ENCODE measurements at regions not wholly inside any gene's neighbourhood (a gene's known extent, or its start where the extent isn't known, plus 50 kb on each side); places are given as distances from the start of the nearest gene placed in this dataset.

DNA sequence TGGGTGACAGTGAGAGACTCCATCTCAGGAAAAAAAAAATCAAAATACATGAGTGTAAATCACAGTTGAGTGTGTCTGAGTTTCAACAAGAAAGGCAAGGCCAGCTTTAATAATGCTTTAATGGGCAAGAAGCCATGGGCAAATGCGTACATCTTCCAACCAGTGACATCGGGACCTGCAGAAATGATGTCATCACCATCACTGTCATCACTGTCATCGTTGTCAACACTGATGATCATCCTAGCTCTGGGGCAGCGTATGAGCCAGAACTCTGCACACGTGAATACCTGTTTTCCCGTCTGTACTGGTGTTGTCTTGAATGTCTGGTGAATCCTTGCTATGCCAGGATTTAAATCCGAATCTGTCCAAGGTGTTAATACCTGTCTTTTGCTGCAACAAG lies 712.5 kb downstream of the BRD1 start:
- TF ChIP-seq EZH2phosphoT487 (IDR thresholded peaks at IDR 0.05; ENCODE audit: borderline replicate concordance, low read length) (no peak), EZH2 (IDR thresholded peaks at IDR 0.05; ENCODE audit: low read length, unreplicated experiment) (no peak)
- TF ChIP-seq, protein P1, sequence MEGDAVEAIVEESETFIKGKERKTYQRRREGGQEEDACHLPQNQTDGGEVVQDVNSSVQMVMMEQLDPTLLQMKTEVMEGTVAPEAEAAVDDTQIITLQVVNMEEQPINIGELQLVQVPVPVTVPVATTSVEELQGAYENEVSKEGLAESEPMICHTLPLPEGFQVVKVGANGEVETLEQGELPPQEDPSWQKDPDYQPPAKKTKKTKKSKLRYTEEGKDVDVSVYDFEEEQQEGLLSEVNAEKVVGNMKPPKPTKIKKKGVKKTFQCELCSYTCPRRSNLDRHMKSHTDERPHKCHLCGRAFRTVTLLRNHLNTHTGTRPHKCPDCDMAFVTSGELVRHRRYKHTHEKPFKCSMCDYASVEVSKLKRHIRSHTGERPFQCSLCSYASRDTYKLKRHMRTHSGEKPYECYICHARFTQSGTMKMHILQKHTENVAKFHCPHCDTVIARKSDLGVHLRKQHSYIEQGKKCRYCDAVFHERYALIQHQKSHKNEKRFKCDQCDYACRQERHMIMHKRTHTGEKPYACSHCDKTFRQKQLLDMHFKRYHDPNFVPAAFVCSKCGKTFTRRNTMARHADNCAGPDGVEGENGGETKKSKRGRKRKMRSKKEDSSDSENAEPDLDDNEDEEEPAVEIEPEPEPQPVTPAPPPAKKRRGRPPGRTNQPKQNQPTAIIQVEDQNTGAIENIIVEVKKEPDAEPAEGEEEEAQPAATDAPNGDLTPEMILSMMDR (conservative IDR thresholded peaks at IDR 0.05; ENCODE audit: low read depth, low read length), result no peak
- Histone ChIP-seq H3K9me3 (ENCODE audit: low read length) (no peaks in the 10 kb centered on the region), H3K9me2 (replicated peaks; ENCODE audit: low read length) (no peaks in the 10 kb centered on the region), H3K9ac (ENCODE audit: low read length) (no peak overlapping the region), H3K4me1 (ENCODE audit: insufficient read depth, low read length) (no peaks in the 10 kb centered on the region), H3K36me3 (ENCODE audit: low read depth, low read length) (no peaks in the 10 kb centered on the region), H3K4me3 (ENCODE audit: low read length) (no peak overlapping the region), H3K27ac (ENCODE audit: low read length) (no peak overlapping the region), H3K27me3 (ENCODE audit: low read length) (0 out of 2 replicates have a peak, but pooled peaks cover 3% of the 10 kb centered on the region), H3K79me2 (ENCODE audit: low read length) (no peaks in the 10 kb centered on the region), H4K20me1 (ENCODE audit: low read length) (no peaks in the 10 kb centered on the region), H3F3A (ENCODE audit: low read length, unreplicated experiment) (no peaks in the 10 kb centered on the region), H2AFZ (ENCODE audit: low read length) (no peak overlapping the region), H3K4me2 (ENCODE audit: low read length) (no peak overlapping the region)
- ChIA-PET POLR2A (ENCODE audit: unreplicated experiment) (no interaction called here), CTCF (no interaction called here)
- no peak for ATAC-seq
- BruUV-seq (replicated peaks), result no TSS peak
- intact Hi-C loops (cut with micrococcal nuclease), result no loop called here
- no peak for DNase-seq

DNA sequence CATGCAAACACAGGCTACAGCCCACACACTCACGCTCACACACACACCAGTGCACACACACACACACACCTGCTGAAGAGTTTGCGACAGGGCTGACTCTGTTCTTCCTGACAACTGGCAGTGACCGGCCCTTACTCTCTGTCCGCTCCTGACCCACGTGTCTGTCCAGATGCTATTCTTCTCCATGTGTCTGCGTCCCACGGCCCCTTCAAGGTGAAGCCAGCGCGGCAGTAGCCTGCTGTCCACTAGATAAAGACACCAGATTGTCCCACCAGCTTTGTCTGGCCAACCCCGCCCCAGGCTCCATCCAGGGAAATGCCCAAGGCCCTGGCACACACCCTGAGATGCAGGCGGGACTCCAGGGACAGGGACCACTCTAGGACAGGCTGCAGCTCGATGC lies 713.9 kb downstream of the BRD1 start:
- H3K9me2 ChIP-seq (replicated peaks; ENCODE audit: low read length), result no peaks in the 10 kb centered on the region
- H4K20me1 ChIP-seq (ENCODE audit: low read length), result no peaks in the 10 kb centered on the region
- TF ChIP-seq, protein P1 (conservative IDR thresholded peaks at IDR 0.05; ENCODE audit: low read depth, low read length), result no peak
- TF ChIP-seq EZH2phosphoT487 (IDR thresholded peaks at IDR 0.05; ENCODE audit: borderline replicate concordance, low read length) (no peak), EZH2 (IDR thresholded peaks at IDR 0.05; ENCODE audit: low read length, unreplicated experiment) (no peak)
- H3K4me2 ChIP-seq (ENCODE audit: low read length), result no peak overlapping the region
- BruUV-seq (replicated peaks), result no TSS peak
- H3K9ac ChIP-seq (ENCODE audit: low read length), result no peak overlapping the region
- H3K4me3 ChIP-seq (ENCODE audit: low read length), result no peak overlapping the region
- no peaks in the 10 kb centered on the region for H3K4me1 ChIP-seq (ENCODE audit: insufficient read depth, low read length)
- no peaks in the 10 kb centered on the region for H3K79me2 ChIP-seq (ENCODE audit: low read length)
- DNase-seq (no peak), ATAC-seq (no peak)
- intact Hi-C loops (cut with micrococcal nuclease), result no loop called here
- 0 out of 2 replicates have a peak, but pooled peaks cover 3% of the 10 kb centered on the region for H3K27me3 ChIP-seq (ENCODE audit: low read length)
- H3K36me3 ChIP-seq (ENCODE audit: low read depth, low read length), result no peaks in the 10 kb centered on the region
- CTCF ChIA-PET, result no interaction called here
- H2AFZ ChIP-seq (ENCODE audit: low read length), result no peak overlapping the region
- POLR2A ChIA-PET (ENCODE audit: unreplicated experiment), result no interaction called here
- no peaks in the 10 kb centered on the region for H3F3A ChIP-seq (ENCODE audit: low read length, unreplicated experiment)
- H3K27ac ChIP-seq (ENCODE audit: low read length), result no peak overlapping the region
- no peaks in the 10 kb centered on the region for H3K9me3 ChIP-seq (ENCODE audit: low read length)

DNA sequence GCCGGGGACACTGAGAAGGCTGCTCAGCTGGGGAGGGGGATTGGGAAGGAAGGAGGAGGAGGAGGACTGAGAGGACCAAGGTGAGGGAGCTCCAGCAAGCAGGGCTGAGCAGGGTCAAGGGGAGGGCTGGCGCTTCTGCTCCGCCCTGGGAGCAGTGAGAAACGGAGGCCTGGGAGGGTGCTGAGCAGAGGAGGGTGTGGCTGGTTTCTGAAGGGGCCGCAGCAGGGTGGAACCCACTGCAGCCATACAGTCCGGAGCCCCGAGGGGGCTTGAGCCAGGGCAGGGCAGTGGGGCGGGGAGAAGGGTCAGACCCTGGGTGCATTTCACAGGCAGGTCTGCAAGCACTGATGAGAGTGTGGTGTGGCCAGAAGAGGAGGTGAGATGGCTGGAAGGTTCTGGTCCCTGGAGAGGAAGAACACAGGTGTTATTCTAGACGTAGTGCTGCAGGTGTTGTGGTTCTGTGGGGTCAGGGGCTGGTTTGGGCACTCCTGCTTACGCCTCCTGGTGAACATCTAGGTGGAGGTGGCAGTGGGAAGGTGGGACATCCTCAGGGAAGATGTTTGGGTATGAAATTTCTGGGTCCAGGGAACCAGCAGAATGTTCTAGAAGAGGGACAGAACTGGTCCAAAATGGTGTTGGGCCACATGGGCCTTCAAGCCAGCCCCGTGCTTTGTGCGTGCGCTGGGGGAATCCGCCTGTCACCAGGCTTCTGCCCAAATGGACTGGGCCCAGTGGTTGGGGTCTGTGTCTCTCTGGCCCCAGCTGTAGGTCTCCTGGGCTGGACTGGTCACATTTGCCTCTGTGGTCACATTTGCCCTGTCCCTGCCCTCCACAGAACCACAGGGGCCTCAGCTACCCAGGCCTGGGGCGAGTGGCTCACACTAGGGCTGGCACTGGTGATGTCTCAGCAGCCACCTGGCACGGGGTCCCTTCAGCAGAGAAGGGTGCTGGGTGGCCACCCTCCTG lies 714.7 kb downstream of the BRD1 start:
- H3K27me3 ChIP-seq (ENCODE audit: low read length), result 0 out of 2 replicates have a peak, but pooled peaks cover 3% of the 10 kb centered on the region
- ChIA-PET POLR2A (ENCODE audit: unreplicated experiment) (no interaction called here), CTCF (no interaction called here)
- no peaks in the 10 kb centered on the region for H4K20me1 ChIP-seq (ENCODE audit: low read length)
- no TSS peak for BruUV-seq (replicated peaks)
- ATAC-seq (no peak), DNase-seq (no peak)
- no peak overlapping the region for H2AFZ ChIP-seq (ENCODE audit: low read length)
- no peaks in the 10 kb centered on the region for H3K9me2 ChIP-seq (replicated peaks; ENCODE audit: low read length)
- H3K9me3 ChIP-seq (ENCODE audit: low read length), result no peaks in the 10 kb centered on the region
- no peaks in the 10 kb centered on the region for H3F3A ChIP-seq (ENCODE audit: low read length, unreplicated experiment)
- no peaks in the 10 kb centered on the region for H3K36me3 ChIP-seq (ENCODE audit: low read depth, low read length)
- no peak overlapping the region for H3K9ac ChIP-seq (ENCODE audit: low read length)
- H3K79me2 ChIP-seq (ENCODE audit: low read length), result no peaks in the 10 kb centered on the region
- no peak for TF ChIP-seq EZH2phosphoT487 (IDR thresholded peaks at IDR 0.05; ENCODE audit: borderline replicate concordance, low read length)
- TF ChIP-seq, protein P1 (conservative IDR thresholded peaks at IDR 0.05; ENCODE audit: low read depth, low read length), result no peak
- no peak for TF ChIP-seq EZH2 (IDR thresholded peaks at IDR 0.05; ENCODE audit: low read length, unreplicated experiment)
- no peaks in the 10 kb centered on the region for H3K4me1 ChIP-seq (ENCODE audit: insufficient read depth, low read length)
- H3K4me3 ChIP-seq (ENCODE audit: low read length), result no peak overlapping the region
- intact Hi-C loops (cut with micrococcal nuclease), result no loop called here
- no peak overlapping the region for H3K27ac ChIP-seq (ENCODE audit: low read length)
- H3K4me2 ChIP-seq (ENCODE audit: low read length), result no peak overlapping the region

Data from PC-3 (cell line).